Stimulated activated CD4-positive, alpha-beta T cell treated with anti-CD3 and anti-CD28 coated beads, Interleukin-15, amount 100 ng/mL, for 48 hours (primary cell): ENCODE measurements at regions not wholly inside any gene's neighbourhood (a gene's known extent, or its start where the extent isn't known, plus 50 kb on each side); places are given as distances from the start of the nearest gene placed in this dataset.
"Not testable (repeated sequence)": the region's sequence is repeated elsewhere in the genome, so short reads cannot be mapped to it uniquely, and the experiment has no call there.

ENCODE experiments used
- DNase-seq, 2 donors: peaks; one replicate each; pipeline ENCODE4 v3.0.0-alpha.2; 2020; ENCODE audit warnings: low read depth in 2 of 2

DNA sequence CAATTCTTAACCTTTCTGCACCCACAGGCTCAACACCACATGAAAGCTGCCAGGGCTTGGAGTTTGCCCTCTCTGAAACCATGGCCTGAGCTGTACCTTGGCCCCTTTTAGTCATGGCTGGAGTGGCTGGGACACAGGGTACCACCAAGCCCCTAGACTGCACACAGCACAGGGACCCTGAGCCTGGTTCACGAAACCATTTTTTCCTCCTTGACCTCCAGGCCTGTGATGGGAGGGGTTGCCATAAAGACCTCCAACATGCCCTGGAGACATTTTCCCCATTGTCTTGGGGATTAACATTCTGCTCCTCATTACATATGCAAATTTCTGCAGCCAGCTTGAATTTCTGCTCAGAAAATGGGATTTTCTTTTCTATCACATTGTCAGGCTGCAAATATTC, 113.4 kb downstream of the XPNPEP1 start:
- not testable (repeated sequence) for DNase-seq

DNA sequence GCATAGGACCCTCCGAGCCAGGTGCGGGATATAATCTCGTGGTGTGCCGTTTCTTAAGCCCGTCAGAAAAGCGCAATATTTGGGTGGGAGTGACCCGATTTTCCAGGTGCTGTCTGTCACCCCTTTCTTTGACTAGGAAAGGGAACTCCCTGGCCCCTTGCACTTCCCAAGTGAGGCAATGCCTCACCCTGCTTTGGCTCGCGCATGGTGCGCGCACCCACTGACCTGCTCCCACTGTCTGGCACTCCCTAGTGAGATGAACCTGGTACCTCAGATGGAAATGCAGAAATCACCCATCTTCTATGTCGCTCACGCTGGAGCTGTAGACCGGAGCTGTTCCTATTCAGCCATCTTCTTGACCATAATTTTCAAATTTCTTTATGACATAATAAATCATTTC, 122.1 kb downstream of the XPNPEP1 start:
- not testable (repeated sequence) for DNase-seq

DNA sequence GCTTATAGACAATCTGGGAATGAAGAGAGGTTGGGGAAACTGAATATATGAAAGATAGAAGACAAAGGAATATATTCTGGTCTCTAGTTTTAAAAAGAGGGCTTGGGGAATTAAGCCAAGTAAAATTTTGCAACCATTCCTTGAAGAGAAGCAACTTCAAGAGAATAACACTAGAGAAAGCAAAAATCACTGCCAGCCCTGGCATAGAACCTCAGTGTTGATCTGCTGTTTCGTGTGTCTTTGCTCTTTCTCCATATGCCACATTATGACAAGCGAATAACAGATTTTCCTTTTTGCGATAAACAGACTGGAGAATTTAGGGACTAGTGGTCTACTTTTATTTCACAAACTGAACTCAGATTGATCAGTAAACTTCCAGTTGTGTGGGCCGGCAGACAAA, 132.7 kb downstream of the XPNPEP1 start:
- no peak for DNase-seq

DNA sequence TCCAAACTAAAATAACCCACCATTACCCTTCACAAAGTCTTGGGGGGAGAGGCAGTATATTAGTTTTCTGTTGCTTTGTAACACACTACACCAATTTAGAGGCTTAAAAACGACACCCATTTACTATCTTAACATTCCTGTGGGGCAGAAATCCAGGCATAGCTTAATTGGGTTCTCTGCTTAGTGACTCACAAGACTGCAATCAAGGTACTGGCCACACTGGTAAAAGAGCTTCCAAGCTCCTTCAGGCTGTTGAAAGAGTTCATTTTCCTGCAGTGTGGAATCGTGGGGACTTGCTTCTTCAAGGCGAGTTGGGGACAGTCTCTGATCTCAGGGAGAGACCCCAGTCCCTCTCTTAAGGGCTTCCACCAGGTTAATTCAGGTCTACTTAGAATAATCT, 139.1 kb downstream of the XPNPEP1 start:
- DNase-seq = no peak

DNA sequence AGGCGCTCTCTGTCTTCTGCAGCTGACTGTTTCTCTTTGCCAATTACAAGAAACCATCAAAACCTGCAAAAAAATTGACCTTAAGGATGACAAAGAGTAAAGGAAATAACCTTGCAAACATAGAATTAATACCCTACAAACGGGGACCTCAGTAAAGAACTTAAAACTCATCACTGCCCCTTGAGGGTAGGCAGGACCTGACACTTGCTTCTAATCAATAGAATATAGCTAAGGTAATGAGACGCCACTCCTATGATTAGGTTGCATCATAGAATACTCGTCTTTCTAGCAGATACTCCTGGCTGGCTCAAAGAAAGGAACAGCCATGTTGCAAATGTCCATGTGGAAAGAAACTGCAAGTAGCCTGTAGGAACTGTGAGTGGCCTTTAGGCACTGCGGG, 140.0 kb downstream of the XPNPEP1 start:
- DNase-seq = no peak

GRCh38 chr10:109780997-109781396, 142.3 kb downstream of the XPNPEP1 start:
- DNase-seq = no peak

DNA sequence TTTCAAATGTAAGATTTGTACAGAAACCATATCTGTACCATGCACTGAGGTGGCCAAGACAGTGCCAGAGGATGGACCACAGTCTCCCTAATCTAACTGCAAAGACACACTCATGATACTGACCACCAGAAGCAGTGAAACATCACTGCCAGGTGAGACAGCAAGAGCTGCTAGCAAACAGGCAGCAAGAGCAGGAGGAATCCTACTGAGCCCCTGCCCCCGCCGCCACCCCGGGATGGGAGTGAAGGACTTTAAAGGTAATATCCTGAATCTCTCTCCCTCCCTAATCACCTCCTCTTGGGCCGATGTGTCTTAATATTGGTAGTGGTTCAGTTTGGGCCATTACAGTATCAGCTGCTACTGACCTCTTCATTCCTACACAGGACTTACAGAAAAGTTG, 144.3 kb downstream of the XPNPEP1 start:
- no peak for DNase-seq

GRCh38 chr10:109774121-109774440, 149.2 kb downstream of the XPNPEP1 start:
- no peak for DNase-seq

DNA sequence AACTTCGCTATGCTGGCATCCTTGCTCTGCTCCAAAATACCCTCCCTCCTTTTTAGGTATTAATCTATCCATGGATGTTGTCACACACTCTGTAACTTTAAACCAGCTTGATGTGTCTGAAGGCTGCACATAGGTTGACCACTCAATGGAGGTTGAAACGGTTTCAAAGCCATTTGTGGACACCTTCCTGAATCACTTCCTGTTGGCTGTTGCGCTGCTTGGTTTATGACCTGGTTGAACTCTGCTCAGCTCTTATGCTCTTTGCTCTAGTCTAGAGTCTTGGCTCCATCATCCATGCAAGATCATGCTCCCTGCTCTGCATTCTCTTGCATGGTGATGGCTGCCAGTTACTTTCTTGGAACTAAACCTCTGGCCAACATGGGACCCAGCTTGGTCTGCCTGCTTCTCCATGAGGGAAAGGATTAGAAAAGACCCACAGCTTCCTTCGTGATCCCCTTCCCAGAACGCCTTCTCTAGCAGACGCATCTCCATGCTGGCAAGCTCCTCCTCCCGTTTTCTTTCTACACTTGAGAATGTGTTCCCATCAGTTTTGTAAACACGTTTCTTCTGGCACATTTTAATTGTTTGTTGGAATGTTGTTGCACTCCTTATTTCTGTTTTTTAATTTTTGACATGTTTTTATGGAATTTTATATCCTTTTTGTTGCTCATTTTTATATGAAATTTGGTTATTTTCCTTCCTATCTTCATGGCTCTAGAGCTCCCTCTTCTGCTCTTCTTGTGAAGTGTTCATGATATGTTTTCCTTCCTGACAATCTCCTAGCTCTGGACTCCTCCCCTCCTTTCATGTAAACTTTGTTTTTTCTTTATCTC, 149.8 kb downstream of the XPNPEP1 start:
- DNase-seq = no peak

DNA sequence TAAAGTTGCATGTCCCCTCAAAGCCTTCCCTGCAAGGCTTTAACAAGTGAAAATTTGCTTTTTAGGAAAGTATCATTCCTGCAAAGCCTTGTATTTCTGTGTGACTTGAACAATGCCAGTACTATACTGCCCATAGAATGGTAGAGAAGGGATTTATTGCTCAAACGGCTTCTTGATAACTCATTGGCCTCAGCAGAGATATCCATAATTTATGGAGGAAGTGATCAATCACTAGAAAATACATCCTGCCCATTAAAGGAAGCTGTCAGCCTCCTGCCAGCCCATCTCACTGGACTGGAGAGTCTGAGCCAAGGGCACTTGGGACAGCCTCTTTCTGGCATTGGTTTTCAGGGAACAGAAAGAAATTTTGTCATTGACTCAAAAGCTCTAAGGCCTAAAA, 152.6 kb downstream of the XPNPEP1 start:
- no peak for DNase-seq

DNA sequence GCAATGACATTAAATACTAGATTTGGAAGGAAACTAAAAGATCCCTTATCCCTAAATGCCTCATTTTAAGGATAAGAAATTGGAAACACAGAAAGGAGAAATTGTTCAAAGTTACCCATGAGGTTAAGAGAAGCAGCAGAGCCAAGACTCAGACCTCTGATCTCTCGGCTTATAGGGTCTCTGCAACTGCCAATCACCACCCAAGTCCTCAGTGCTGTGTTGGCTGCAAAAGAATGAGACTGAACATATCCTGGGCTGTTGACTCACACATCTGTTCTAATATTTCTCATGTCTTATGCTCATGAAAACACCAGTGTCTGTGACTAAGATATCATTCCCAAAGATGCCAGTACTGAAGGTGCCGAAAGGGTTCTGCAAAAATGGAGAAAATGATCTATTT, 153.3 kb downstream of the XPNPEP1 start:
- DNase-seq = no peak

- no peak for DNase-seq
Measured at GRCh38 chr10:109765838-109766237, 157.5 kb downstream of the XPNPEP1 start.

- no peak for DNase-seq
Measured at GRCh38 chr10:109762555-109762954, 160.8 kb downstream of the XPNPEP1 start.

GRCh38 chr10:109757670-109758069, 165.6 kb downstream of the XPNPEP1 start:
- not testable (repeated sequence) for DNase-seq

- no peak for DNase-seq
Measured at GRCh38 chr10:109746861-109747260, 176.4 kb downstream of the XPNPEP1 start.

GRCh38 chr10:109744020-109744419, 179.3 kb downstream of the XPNPEP1 start:
- DNase-seq = no peak

- DNase-seq = no peak
Measured at GRCh38 chr10:109743574-109743973, 179.7 kb downstream of the XPNPEP1 start.

- DNase-seq = no peak
Measured at GRCh38 chr10:109743146-109743545, 180.2 kb downstream of the XPNPEP1 start.

- no peak for DNase-seq
Measured at GRCh38 chr10:109741712-109742111, 181.6 kb downstream of the XPNPEP1 start.

GRCh38 chr10:109740436-109740835, 182.9 kb downstream of the XPNPEP1 start:
- DNase-seq = no peak

DNA sequence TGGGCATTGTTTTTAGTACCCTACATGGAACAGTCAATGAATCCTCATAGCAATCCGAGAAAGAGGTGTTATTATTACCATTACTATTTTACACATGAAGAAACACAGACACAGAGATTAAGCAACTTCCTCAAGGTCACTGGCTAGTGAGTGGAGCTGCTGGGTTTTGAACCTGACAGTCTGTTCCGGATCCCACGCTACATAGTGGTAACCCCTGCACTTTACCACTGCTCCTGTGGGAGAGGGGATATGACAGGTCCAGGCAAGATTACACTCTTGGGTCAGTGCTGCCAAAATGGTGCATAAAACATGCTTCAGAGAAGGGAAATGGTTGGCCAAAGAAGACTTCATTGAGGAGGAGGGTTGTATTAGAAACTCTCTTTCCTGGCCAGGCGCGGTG, 185.7 kb downstream of the XPNPEP1 start:
- no peak for DNase-seq

- no peak for DNase-seq
Measured at GRCh38 chr10:109737009-109737408, 186.3 kb downstream of the XPNPEP1 start.

DNA sequence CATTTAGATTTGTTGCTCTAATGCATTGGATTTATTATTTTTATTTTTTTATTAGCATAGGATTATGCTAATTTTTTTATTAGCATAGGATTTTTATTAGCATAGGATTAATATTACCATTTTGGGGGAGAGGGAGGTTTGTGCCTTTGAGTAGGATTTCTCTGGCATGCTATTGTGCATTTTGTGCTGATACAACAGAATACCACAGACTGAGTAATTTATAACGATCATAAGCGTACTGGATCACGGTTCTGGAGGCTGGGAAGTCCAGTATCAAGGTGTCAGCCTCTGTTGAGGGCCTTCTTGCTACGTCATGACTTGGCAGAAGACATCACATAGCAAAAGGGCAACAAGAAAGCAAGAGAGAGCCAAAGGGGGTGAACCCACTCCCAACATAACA, 187.5 kb downstream of the XPNPEP1 start:
- DNase-seq = no peak
